ENCODE measurements at regions not wholly inside any gene's neighbourhood (a gene's known extent, or its start where the extent isn't known, plus 50 kb on each side); places are given as distances from the start of the nearest gene placed in this dataset.

GRCh38 chr4:151948351-151949016, 187.7 kb upstream of the GATB start:
- TF ChIP-seq EZH2 (IDR thresholded peaks at IDR 0.05; ENCODE audit: insufficient read depth, poor library complexity, severe bottlenecking) (no peak), EZH2phosphoT487 (IDR thresholded peaks at IDR 0.05; ENCODE audit: insufficient read depth, low read depth) (no peak)

Measured in GM23248 (cell line).